H9 (cell line): ENCODE measurements at regions not wholly inside any gene's neighbourhood (a gene's known extent, or its start where the extent isn't known, plus 50 kb on each side); places are given as distances from the start of the nearest gene placed in this dataset.

Experiments used
- DNase-seq: peaks from one replicate; pipeline ENCODE4 v3.0.0-alpha.2; 2017
- H2AFZ ChIP-seq: one replicate; pipeline ENCODE4 v1.6.1; 2013; ENCODE audit warnings: mild to moderate bottlenecking, low read length, control low read depth, moderate library complexity
- H2AK5ac ChIP-seq: 2 replicates; pipeline ENCODE4 v1.6.1; 2013; ENCODE audit warnings: low read length, control low read depth, mixed read lengths; ENCODE audit not compliant: insufficient read length
- H2BK120ac ChIP-seq: one replicate; pipeline ENCODE4 v1.6.1; 2013; ENCODE audit warnings: low read depth, mild to moderate bottlenecking, low read length, control low read depth, inconsistent platforms; ENCODE audit not compliant: poor library complexity, severe bottlenecking
- H2BK12ac ChIP-seq: 2 replicates; pipeline ENCODE4 v1.6.1; 2013; ENCODE audit warnings: low read length, control low read depth, mixed read lengths, low read depth; ENCODE audit not compliant: insufficient read length
- H2BK15ac ChIP-seq: 2 replicates; pipeline ENCODE4 v1.6.1; 2013; ENCODE audit warnings: low read depth, low read length, control low read depth
- H2BK20ac ChIP-seq: one replicate; pipeline ENCODE4 v1.6.1; 2013; ENCODE audit warnings: low read depth, mild to moderate bottlenecking, low read length, control low read depth, inconsistent platforms; ENCODE audit not compliant: poor library complexity, severe bottlenecking
- H2BK5ac ChIP-seq: 2 replicates; pipeline ENCODE4 v1.6.1; 2013; ENCODE audit warnings: low read length, control low read depth, mixed read lengths; ENCODE audit not compliant: insufficient read length
- H3K14ac ChIP-seq: 2 replicates; pipeline ENCODE4 v1.6.1; 2013; ENCODE audit warnings: low read length, control low read depth; ENCODE audit not compliant: insufficient read depth
- H3K18ac ChIP-seq: 2 replicates; pipeline ENCODE4 v1.6.1; 2013; ENCODE audit warnings: low read depth, mild to moderate bottlenecking, mixed read lengths, low read length, control low read depth; ENCODE audit not compliant: insufficient read length
- H3K23ac ChIP-seq: 2 replicates; pipeline ENCODE4 v1.6.1; 2013; ENCODE audit warnings: low read length, control low read depth, mixed read lengths, low read depth; ENCODE audit not compliant: insufficient read length
- H3K23me2 ChIP-seq: 2 replicates; pipeline ENCODE4 v1.6.1; 2013; ENCODE audit warnings: low read depth, mild to moderate bottlenecking, mixed read lengths, low read length, control low read depth; ENCODE audit not compliant: insufficient read length, poor library complexity, severe bottlenecking
- H3K27ac ChIP-seq: 2 replicates; pipeline ENCODE4 v1.5.1; 2013; ENCODE audit warnings: low read length, control low read depth, mixed read lengths, low read depth; ENCODE audit not compliant: insufficient read length
- H3K27me3 ChIP-seq: 2 replicates; pipeline ENCODE4 v1.6.1; 2013; ENCODE audit warnings: low read length, control low read depth, inconsistent platforms; ENCODE audit not compliant: insufficient read depth
- H3K4ac ChIP-seq: 2 replicates; pipeline ENCODE4 v1.6.1; 2013; ENCODE audit warnings: low read depth, mild to moderate bottlenecking, control low read depth, inconsistent platforms, low read length, moderate library complexity
- H3K4me1 ChIP-seq: 2 replicates; pipeline ENCODE4 v1.6.1; 2013; ENCODE audit warnings: low read length, control low read depth, inconsistent platforms; ENCODE audit not compliant: insufficient read depth
- H3K4me2 ChIP-seq: 2 replicates; pipeline ENCODE4 v1.6.1; 2013; ENCODE audit warnings: low read length, control low read depth, mixed read lengths; ENCODE audit not compliant: insufficient read length, insufficient read depth
- H3K56ac ChIP-seq: 2 replicates; pipeline ENCODE4 v1.6.1; 2013; ENCODE audit warnings: low read depth, mild to moderate bottlenecking, mixed read lengths, low read length, control low read depth; ENCODE audit not compliant: insufficient read length
- H3K79me1 ChIP-seq: 2 replicates; pipeline ENCODE4 v1.6.1; 2013; ENCODE audit warnings: low read depth, mild to moderate bottlenecking, moderate library complexity, low read length, control low read depth, inconsistent platforms; ENCODE audit not compliant: insufficient read depth, poor library complexity, severe bottlenecking
- H3K79me2 ChIP-seq: 2 replicates; pipeline ENCODE4 v1.6.1; 2013; ENCODE audit warnings: low read length, control low read depth, inconsistent platforms; ENCODE audit not compliant: insufficient read depth
- H3K9ac ChIP-seq: 2 replicates; pipeline ENCODE4 v1.6.1; 2013; ENCODE audit warnings: low read length, control low read depth, mixed read lengths; ENCODE audit not compliant: insufficient read length; ENCODE audit errors: extremely low read depth
- H3K9me3 ChIP-seq: one replicate; pipeline ENCODE4 v1.6.1; 2013; ENCODE audit warnings: low read depth, low read length, inconsistent platforms; ENCODE audit not compliant: control insufficient read depth
- H3T11ph ChIP-seq: one replicate; pipeline ENCODE4 v1.6.1; 2013; ENCODE audit warnings: mild to moderate bottlenecking, low read length, control low read depth, inconsistent platforms
- H4K20me1 ChIP-seq: one replicate; pipeline ENCODE4 v1.6.1; 2013; ENCODE audit not compliant: control insufficient read depth, insufficient read length, insufficient read depth
- H4K5ac ChIP-seq: 2 replicates; pipeline ENCODE4 v1.6.1; 2013; ENCODE audit warnings: low read depth, mild to moderate bottlenecking, mixed read lengths, low read length, control low read depth; ENCODE audit not compliant: insufficient read length
- H4K8ac ChIP-seq: replicated peaks from 2 replicates; pipeline ENCODE4 v1.6.1; 2013; ENCODE audit warnings: low read length, control low read depth, mixed read lengths, low read depth; ENCODE audit not compliant: insufficient read length
- H4K91ac ChIP-seq: 2 replicates; pipeline ENCODE4 v1.6.1; 2013; ENCODE audit warnings: low read depth, mild to moderate bottlenecking, moderate library complexity, mixed read lengths, low read length, control low read depth; ENCODE audit not compliant: insufficient read length
- H3K27ac Mint-ChIP-seq, 3 experiments: 2 replicates in 2 of 3; 3 replicates in 1 of 3; pipeline ENCODE4 v1.8.0; 2020 to 2021; ENCODE audit warnings: mixed read lengths in 3 of 3, mild to moderate bottlenecking in 1 of 3, moderate library complexity in 1 of 3
- H3K27me3 Mint-ChIP-seq: 2 replicates; pipeline ENCODE4 v1.8.0; 2021; ENCODE audit warnings: low read depth, mild to moderate bottlenecking, moderate library complexity, mixed read lengths
- H3K36me3 Mint-ChIP-seq, 3 experiments: 2 replicates in 2 of 3; 3 replicates in 1 of 3; pipeline ENCODE4 v1.8.0; 2020 to 2021; ENCODE audit warnings: low read depth in 3 of 3, mixed read lengths in 3 of 3; ENCODE audit not compliant: insufficient read depth in 1 of 3
- H3K4me1 Mint-ChIP-seq, 2 experiments: 2 replicates each; pipeline ENCODE4 v1.8.0; 2020; ENCODE audit warnings: mixed read lengths in 2 of 2
- H3K4me3 Mint-ChIP-seq, 2 experiments: 2 replicates in 1 of 2; 3 replicates in 1 of 2; pipeline ENCODE4 v1.8.0; 2020 to 2021; ENCODE audit warnings: mild to moderate bottlenecking in 2 of 2, mixed read lengths in 2 of 2, moderate library complexity in 1 of 2
- H3K9me3 Mint-ChIP-seq, 2 experiments: 2 replicates in 1 of 2; 3 replicates in 1 of 2; pipeline ENCODE4 v1.8.0; 2020; ENCODE audit warnings: mild to moderate bottlenecking in 2 of 2, mixed read lengths in 2 of 2, moderate library complexity in 1 of 2
- TF ChIP-seq, protein P1 (sequence below): fragments of 200-600 bp; sonication (generic); conservative IDR thresholded peaks from 3 replicates; pipeline ENCODE4 v1.8.0; 2021; ENCODE audit warnings: antibody characterized with exemption, mild to moderate bottlenecking

DNA sequence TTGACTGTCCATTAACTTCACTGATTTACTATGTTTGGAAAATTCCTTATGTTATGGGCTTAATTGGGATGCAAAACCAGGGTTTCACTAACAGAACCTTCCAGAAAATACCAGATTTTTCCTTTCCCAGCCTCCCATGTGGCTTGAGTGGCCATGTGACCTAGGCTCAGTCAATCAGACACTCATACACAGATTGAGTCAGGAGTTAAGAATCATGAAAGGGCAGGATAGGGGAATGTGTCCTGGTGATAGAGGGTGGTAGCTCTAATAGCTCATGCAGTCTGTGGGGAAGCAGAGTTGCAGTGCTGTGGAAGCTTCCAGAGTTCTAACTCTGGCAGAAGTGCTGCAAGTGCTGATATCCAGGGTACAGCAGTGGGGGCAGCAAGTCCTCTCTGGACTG is 134.1 kb upstream of the IFNG-AS1 start:
- no peak overlapping the region for H3K4me2 ChIP-seq
- H4K20me1 ChIP-seq = no peaks in the 10 kb centered on the region
- H3K23me2 ChIP-seq = no peaks in the 10 kb centered on the region
- no peak overlapping the region for H4K8ac ChIP-seq
- H3T11ph ChIP-seq = no peak overlapping the region
- no peak overlapping the region for H2BK120ac ChIP-seq
- no peak for DNase-seq
- no peak overlapping the region for H4K91ac ChIP-seq
- no peak overlapping the region for H3K14ac ChIP-seq
- 0 out of 2 replicates have a peak, but pooled peaks cover 2% of the 10 kb centered on the region for H3K27me3 Mint-ChIP-seq
- peaks cover 7 to 15% of the 10 kb centered on the region in 2 experiments for H3K9me3 Mint-ChIP-seq
- H2AFZ ChIP-seq = no peak overlapping the region
- H4K5ac ChIP-seq = no peak overlapping the region
- H3K18ac ChIP-seq = no peak overlapping the region
- no peaks in the 10 kb centered on the region for H3K9me3 ChIP-seq
- no peaks in the 10 kb centered on the region for H3K4me1 ChIP-seq
- H3K36me3 Mint-ChIP-seq = peaks cover 0 to 9% (median 2%) of the 10 kb centered on the region in 3 experiments; a peak in 6 of 7 replicates
- H3K23ac ChIP-seq = no peak overlapping the region
- TF ChIP-seq, protein P1, sequence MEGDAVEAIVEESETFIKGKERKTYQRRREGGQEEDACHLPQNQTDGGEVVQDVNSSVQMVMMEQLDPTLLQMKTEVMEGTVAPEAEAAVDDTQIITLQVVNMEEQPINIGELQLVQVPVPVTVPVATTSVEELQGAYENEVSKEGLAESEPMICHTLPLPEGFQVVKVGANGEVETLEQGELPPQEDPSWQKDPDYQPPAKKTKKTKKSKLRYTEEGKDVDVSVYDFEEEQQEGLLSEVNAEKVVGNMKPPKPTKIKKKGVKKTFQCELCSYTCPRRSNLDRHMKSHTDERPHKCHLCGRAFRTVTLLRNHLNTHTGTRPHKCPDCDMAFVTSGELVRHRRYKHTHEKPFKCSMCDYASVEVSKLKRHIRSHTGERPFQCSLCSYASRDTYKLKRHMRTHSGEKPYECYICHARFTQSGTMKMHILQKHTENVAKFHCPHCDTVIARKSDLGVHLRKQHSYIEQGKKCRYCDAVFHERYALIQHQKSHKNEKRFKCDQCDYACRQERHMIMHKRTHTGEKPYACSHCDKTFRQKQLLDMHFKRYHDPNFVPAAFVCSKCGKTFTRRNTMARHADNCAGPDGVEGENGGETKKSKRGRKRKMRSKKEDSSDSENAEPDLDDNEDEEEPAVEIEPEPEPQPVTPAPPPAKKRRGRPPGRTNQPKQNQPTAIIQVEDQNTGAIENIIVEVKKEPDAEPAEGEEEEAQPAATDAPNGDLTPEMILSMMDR = no peak
- H2BK5ac ChIP-seq = no peak overlapping the region
- H3K27ac ChIP-seq = no peak overlapping the region
- H3K9ac ChIP-seq = no peak overlapping the region
- H3K79me2 ChIP-seq = no peaks in the 10 kb centered on the region
- H2BK12ac ChIP-seq = no peak overlapping the region
- H3K4me3 Mint-ChIP-seq = no peak overlapping the region
- H3K56ac ChIP-seq = no peak overlapping the region
- no peak overlapping the region for H2BK20ac ChIP-seq
- H3K27ac Mint-ChIP-seq = no peak overlapping the region
- no peak overlapping the region for H2AK5ac ChIP-seq
- no peaks in the 10 kb centered on the region for H3K79me1 ChIP-seq
- no peak overlapping the region for H3K4ac ChIP-seq
- no peaks in the 10 kb centered on the region for H3K4me1 Mint-ChIP-seq
- H3K27me3 ChIP-seq = no peaks in the 10 kb centered on the region
- H2BK15ac ChIP-seq = no peak overlapping the region
